Activated CD4-positive, alpha-beta T cell treated with anti-CD3 and anti-CD28 coated beads, Interleukin-2, Interleukin-4, amounts not matched to agents 100 ng/mL and 50 ng/mL, durations not matched to agents 16 hours and 8 hours (primary cell): ENCODE measurements at regions not wholly inside any gene's neighbourhood (a gene's known extent, or its start where the extent isn't known, plus 50 kb on each side); places are given as distances from the start of the nearest gene placed in this dataset.
"Not testable (repeated sequence)": the region's sequence is repeated elsewhere in the genome, so short reads cannot be mapped to it uniquely, and the experiment has no call there.

Experiments used
- DNase-seq: peaks from one replicate; pipeline ENCODE4 v3.0.0-alpha.2; 2020; ENCODE audit warnings: low spot score

DNA sequence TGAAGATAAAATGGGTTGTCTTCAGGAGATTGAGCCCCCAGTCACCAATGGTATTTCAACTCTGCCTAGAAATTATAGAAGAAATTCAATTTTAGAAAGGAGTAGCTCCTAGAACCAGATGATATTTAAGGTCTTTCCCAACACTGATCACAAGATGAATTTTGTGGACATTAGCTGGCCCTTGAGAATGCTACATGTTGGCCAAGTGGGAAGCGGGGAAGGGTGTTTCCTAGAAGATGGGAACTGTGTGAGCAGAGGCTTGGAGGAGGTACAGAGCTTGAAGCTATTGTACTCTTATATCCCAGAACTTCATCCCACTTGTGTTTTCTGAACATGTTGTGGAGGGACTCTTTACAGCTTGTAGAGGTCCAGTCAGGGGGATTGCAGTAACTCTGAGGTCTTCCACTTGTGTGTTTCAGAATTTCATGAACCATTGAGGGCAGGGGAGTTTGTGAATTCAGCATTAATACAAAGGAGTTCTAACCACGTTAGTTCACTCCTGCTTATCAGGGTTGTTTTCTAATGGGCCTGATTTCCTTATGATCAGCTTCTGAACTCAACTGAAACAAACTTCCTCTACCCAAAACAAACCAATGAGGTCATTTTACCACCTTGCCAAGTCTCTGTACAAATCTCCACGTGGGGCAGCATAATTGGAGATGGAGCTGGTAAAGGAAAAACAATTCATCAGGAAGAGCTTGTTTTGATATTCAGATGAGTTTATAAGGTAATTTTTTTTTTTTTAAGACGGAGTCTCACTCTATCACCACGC, 152.6 kb upstream of the TPM1 start:
- DNase-seq: no peak

DNA sequence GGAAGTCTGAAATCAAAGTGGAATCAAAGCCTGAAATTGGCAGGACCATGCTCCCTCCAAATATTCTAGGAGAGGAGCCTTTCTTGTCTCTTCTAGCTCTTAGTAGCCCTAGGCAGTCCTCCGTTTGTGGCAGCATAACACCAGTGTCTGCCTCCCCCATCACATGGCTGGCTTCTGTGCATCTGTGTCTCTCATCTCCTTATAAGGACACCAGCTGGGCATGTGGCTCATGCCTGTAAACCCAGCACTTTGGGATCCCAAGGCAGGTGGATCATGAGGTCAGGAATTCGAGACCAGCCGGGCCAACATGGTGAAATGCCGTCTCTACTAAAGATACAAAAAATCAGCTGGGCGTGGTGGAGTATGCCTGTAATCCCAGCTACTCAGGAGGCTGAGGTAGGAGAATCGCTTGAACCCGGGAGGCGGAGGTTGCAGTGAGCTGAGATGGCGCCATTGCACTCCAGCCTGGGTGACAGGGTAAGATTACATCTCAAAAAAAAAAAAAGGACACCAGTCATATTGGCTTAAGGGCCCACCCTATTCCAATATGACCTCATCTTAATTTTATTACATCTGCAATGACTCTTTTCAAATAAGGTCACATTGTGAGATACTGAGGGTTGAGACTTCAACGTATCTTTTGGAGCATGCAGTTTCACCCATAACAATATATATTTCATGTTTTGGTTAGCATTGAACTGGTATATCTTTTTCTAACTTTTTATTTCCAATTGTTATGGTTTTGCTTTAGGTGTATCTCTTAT, 148.0 kb upstream of the TPM1 start:
- no peak for DNase-seq

DNA sequence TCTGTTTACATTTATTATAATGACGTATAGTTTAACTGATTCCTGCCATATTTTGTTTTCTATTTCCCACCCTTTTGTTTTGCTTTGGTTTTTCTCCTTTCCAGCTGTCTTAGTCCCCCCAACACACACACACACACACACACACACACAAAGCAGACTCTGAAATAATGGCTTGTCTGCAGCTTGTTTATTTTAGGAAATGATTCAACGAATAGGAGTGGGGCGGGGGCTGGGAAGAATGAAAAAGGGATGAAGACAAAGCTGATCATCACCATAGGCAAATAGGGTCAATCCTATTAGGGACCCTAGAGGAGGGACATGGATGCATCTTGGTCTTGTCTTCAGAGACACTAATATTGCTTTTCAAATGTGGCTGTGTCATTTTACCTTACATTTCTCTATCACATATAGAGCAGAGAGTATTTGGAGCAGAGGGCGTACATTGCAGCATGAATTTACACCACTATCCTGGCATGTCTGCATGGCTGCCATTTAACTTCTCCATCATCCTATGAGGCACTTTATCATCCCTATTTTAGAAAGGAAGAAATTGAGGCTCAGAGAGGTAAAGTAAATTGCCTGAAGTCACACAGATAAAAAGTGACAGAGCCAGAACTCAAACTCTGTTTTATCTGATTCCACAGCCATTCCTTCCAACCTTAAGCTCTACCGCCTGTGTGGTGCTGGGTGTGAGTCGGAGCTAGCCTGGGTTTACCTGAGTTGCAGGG, 147.2 kb upstream of the TPM1 start:
- DNase-seq: no peak

GRCh38 chr15:62895905-62896316, 146.6 kb upstream of the TPM1 start:
- no peak for DNase-seq

DNA sequence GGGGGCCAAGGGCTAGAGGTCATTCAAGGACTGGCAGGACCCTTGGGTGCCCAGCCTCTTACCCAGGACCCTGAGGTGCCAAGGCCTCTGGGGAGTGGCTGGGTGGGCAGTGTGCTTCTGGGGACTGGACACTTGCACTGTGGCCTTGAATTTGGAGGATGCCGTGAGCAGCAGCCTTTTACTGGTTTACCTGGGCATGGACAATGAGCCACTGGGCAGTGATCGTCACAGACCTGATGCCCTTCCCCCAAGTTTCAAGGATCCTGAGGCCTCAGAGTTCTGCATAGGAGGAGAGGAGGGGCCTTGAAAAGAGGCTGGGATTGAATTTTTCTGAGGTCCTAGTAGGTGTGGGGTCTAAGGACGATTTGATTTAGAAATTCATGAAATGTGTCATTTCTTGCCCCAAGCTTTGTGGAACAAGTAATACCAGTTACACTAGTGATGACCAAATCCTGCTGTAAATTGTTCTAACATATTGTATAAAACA, 146.1 kb upstream of the TPM1 start:
- no peak for DNase-seq

DNA sequence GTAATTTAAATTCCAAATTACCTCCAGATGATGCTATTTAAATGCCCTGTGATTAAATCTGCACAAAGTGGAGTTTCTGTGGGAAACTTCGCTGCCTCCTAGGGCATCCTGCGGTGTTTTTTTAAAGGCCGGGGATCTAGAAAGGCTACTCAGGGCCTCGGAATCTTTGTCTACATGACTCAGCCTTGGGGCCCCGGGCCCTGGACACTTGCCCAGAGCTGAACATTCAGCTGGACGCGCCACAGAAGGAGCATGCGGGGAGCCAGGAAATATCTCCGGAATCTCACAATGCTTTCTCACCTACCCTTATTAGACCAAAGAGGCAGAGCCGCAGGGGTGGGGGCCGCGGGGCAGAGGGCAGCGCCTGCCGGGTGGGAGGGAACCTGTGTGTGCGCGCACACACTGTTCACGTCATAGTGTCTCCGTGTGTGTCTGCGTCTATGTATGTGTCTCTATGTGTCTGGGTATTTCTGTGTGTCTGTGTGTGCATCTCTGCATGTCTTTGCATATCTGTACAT, 145.5 kb upstream of the TPM1 start:
- no peak for DNase-seq

DNA sequence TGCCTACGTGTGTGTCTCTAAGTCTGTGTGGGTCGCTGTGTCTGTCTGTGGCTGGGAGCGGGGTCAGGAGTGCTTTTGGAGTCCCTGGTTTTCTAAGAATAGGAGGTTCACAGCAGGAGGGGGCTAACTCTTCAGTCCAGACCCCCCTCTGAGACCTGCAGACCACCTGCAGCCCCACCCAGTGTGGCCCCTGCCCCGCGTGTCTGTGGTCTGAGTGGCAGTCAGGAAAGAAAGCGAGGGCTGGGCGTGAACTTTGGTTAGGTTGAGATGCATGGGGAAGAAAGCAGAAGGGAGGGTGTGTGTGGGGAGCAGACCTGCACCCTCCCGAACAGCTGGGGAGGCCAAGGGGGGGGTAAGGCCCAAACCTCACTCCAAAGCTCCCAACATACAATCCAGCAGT, 144.9 kb upstream of the TPM1 start:
- DNase-seq: no peak

GRCh38 chr15:62899090-62899493, 143.5 kb upstream of the TPM1 start:
- no peak for DNase-seq

DNA sequence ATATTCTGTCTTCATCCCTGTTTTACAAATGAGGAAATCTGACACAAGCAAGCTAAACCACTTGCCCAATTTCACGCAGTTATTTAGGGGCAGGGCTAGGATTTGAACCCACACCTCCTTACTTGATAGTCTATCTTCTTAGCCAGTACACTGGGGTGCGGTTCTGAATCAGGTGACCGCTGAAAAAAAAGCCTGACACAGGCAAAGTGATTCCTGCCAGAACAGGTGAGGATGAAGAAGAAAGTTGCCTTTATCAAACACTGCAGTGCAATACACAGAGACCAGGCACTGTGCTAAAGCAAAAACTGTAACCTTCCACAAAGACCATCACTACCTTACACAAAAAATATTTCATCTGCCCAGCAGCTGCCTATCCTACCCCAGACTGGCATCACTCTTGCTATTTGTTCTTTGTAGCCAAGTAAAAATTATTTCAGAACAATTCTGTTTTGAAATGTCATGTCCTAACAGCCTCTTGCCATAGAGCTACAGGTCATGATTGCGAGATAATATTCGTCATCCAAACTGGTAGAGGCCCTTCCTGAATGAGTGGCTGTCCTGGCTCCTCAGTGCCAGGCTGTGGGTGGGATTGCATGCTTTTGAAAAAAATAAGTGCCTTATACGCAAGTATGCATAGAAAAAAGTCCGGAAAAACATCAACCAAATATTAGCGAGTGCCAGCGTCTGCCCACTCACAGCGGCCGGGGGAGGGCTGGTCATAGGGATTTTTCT, 142.3 kb upstream of the TPM1 start:
- DNase-seq: no peak

- DNase-seq: no peak
Measured at GRCh38 chr15:62901087-62901486, 141.5 kb upstream of the TPM1 start.

GRCh38 chr15:62901909-62902546, 140.5 kb upstream of the TPM1 start:
- no peak for DNase-seq

DNA sequence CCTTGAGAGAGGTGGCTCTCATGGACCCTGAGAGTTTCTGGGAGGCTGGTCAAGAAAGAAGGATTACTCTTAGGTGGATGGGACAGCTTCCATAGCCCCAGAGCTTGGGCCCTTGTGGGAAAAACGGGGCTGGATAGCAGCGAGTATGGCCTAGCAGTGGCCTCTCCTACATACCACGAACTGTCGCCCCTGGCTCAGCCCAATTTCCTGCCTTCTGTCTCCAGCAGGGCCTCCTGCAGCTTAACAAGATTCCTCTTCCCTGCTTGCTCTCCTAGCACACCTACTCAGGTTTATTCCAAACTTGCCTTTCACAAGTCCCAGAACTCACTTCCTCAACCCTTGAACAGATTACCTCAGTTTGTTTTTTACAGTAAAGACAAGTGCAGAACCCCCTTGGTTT, 139.7 kb upstream of the TPM1 start:
- no peak for DNase-seq

- DNase-seq: no peak
Measured at GRCh38 chr15:62903437-62903836, 139.1 kb upstream of the TPM1 start.

GRCh38 chr15:62904041-62904910, 138.3 kb upstream of the TPM1 start:
- no peak for DNase-seq

DNA sequence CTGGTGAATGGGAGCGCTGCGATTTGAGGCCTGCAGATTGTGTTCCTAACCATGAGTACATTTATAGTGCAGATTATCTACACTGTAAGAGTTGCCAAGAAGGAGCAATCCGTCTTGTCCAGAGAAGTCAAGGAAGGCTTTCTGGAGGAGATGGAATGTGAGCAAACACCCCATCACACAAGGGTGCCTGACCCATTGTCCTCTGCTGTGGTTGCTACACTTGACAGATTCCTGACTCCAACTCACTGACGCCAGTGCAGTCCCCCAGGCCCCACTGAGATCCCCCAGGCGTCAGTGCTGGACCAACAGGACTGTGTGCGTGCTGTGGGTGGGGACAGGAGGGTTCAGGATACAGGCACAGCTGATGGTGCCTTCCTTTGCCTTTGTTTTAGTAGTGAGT, 135.9 kb upstream of the TPM1 start:
- no peak for DNase-seq

DNA sequence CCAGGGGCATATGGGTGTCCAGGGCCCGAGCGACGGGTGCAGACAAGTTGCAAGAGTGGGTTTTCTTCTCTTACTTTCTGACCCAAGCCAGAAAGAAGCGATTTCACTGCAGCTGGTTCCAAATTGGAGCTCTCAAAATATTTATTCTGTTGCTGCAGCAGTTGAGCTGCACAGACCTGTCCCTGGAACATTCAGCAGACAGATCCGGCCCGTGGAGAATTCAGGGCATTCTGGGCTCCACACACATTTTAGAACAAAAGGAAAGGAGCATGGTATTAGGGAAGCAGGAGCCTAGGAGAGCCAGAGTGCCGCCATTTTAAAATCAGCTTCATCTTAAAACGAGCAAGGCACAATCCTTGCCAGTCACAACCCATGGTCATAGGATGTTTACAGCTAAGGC, 135.3 kb upstream of the TPM1 start:
- no peak for DNase-seq

GRCh38 chr15:62908341-62908740, 134.2 kb upstream of the TPM1 start:
- DNase-seq: not testable (repeated sequence)

DNA sequence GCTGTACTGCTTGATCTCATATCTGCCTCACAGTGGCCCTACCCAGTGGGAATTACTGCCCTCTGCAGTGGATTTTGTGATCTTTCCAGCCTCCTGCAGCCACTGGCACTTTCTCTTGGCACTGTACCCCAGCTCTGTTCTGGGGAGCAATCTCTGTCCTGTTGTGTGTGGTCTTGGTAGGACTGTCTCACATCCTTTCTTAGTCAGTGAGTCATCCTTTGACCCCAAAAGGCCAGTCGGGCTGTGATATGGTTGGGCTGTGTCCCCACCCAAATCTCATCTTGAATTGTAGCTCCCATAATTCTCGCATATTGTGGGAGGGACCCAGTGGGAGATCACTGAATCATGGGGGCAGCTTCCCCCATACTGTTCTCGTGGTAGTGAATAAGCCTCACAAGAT, 133.3 kb upstream of the TPM1 start:
- no peak for DNase-seq

DNA sequence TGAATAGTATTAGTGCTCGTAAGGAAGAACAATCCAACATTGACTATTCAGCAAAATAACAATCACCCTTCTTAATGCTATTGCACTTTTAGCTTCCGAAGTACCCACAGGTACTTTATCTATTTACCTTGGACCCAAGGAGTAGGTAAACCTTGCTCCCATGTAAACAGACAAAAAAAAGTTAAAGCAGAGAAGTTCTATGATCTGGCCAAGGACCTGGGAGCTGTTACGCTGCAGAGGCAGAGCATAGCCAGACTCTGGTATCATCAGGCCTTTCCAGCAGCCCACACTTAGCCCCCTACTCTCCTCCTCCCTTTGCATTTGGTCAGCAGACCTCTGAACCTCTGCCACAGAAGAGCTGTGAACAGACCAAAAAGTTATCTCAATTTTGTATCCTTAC, 130.3 kb upstream of the TPM1 start:
- no peak for DNase-seq

DNA sequence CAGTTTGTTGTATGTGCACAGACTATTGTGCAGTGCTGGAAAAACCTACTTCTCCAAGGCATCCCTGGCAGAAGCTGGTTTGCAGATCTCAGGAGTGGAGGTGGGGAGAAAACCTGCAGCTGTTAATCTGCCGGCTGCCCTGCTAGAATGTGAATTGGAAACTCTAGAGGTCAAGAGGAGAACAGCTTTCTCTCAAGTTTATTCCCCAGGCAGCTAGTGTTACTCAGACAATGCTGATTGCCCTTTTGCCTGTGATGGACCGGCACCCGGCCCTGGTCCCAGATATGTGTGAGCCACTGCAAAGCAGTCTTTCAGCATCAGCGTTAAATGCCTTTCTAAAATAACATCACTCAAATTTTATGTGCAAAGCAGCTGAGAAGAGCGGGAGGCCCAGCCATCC, 129.7 kb upstream of the TPM1 start:
- DNase-seq: no peak
